Activated naive CD8-positive, alpha-beta T cell treated with anti-CD3 and anti-CD28 coated beads, Interleukin-2, amount 10 ng/mL, durations not matched to agents 7 days and 5 days (primary cell): ENCODE measurements at regions not wholly inside any gene's neighbourhood (a gene's known extent, or its start where the extent isn't known, plus 50 kb on each side); places are given as distances from the start of the nearest gene placed in this dataset.
"Not testable (repeated sequence)": the region's sequence is repeated elsewhere in the genome, so short reads cannot be mapped to it uniquely, and the experiment has no call there.

Experiments
- ATAC-seq: fragments of 150-1000 bp; cut with Tn5 transposase; one replicate; pipeline ENCODE4 v1.10.0; 2021; ENCODE audit warnings: low read depth, moderate library complexity
- POLR2A ChIA-PET: fragments of 350-600 bp; sonication (Branson Sonifier 250); formaldehyde crosslinking; loops from one replicate; lab custom pipeline; 2021; ENCODE audit warnings: antibody characterized with exemption; lab: Charles Lee
- DNase-seq: peaks from one replicate; pipeline ENCODE4 v3.0.0; 2021
- H3K27ac Mint-ChIP-seq: one replicate; pipeline ENCODE4 v1.8.0; 2022; ENCODE audit warnings: mild to moderate bottlenecking, mixed read lengths
- H3K27me3 Mint-ChIP-seq: one replicate; pipeline ENCODE4 v1.8.0; 2022; ENCODE audit warnings: mild to moderate bottlenecking, moderate library complexity, mixed read lengths
- H3K36me3 Mint-ChIP-seq: one replicate; pipeline ENCODE4 v1.8.0; 2021; ENCODE audit warnings: mild to moderate bottlenecking, mixed read lengths
- H3K4me1 Mint-ChIP-seq: one replicate; pipeline ENCODE4 v1.8.0; 2021; ENCODE audit warnings: mixed read lengths
- H3K4me3 Mint-ChIP-seq: one replicate; pipeline ENCODE4 v1.8.0; 2022; ENCODE audit warnings: mild to moderate bottlenecking, moderate library complexity, mixed read lengths
- H3K9me3 Mint-ChIP-seq: one replicate; pipeline ENCODE4 v1.8.0; 2021; ENCODE audit warnings: mixed read lengths

DNA sequence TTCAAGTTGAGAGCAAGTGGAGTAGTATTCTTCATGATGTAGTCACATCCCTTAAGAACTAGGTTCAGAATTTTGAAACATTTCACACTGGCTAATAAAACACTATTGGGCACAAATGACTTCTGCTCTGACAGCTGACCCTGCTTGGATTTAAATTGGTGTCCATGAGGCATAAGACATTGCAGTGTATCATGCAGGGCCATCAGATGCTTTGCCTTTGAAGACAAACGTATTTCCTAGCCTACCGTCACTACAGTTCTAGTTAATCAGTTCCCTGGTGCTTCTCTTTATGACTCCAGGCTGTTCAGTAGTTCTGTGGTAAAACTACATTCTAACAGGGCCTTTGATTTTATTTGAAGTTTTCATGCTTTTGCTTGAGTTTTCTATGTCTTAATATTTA lies 168.5 kb upstream of the ZNF804B start:
- H3K27ac Mint-ChIP-seq: no peak overlapping the region
- DNase-seq (no peak), ATAC-seq (no peak)
- H3K4me3 Mint-ChIP-seq: no peak overlapping the region
- H3K4me1 Mint-ChIP-seq: no peaks in the 10 kb centered on the region
- POLR2A ChIA-PET: no interaction called here
- no peaks in the 10 kb centered on the region for H3K36me3 Mint-ChIP-seq
- no peaks in the 10 kb centered on the region for H3K9me3 Mint-ChIP-seq
- no peaks in the 10 kb centered on the region for H3K27me3 Mint-ChIP-seq

GRCh38 chr7:88589927-88590326 lies 169.6 kb upstream of the ZNF804B start:
- Mint-ChIP-seq H3K36me3 (no peaks in the 10 kb centered on the region), H3K4me3 (no peak overlapping the region), H3K27me3 (no peaks in the 10 kb centered on the region), H3K4me1 (no peaks in the 10 kb centered on the region), H3K9me3 (no peaks in the 10 kb centered on the region), H3K27ac (no peak overlapping the region)
- ATAC-seq: no peak
- DNase-seq: no peak
- POLR2A ChIA-PET: no interaction called here

DNA sequence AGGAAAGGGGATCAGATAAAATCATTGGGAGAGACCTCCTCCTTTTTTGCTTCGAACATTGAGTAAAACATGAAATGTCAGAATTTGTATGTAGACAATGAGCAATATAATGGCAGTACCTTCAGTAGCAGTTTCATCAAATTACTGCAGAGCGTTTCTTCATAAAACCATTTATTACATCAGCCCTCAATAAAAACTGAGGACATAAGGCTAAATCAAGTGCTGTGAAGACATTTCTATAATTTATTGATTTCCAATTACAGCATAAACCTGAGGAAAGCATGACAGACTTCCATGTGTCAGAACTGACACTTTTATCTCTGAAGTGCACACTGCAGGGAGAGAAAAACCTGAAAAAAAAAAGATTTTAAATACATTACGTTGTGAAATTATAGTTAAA lies 172.6 kb upstream of the ZNF804B start:
- no peaks in the 10 kb centered on the region for H3K9me3 Mint-ChIP-seq
- no peak overlapping the region for H3K27ac Mint-ChIP-seq
- H3K4me1 Mint-ChIP-seq: no peaks in the 10 kb centered on the region
- no peak for ATAC-seq
- no peaks in the 10 kb centered on the region for H3K36me3 Mint-ChIP-seq
- POLR2A ChIA-PET: no interaction called here
- no peak overlapping the region for H3K4me3 Mint-ChIP-seq
- DNase-seq: no peak
- H3K27me3 Mint-ChIP-seq: no peaks in the 10 kb centered on the region

GRCh38 chr7:88586219-88586618 lies 173.3 kb upstream of the ZNF804B start:
- POLR2A ChIA-PET: no interaction called here
- no peaks in the 10 kb centered on the region for H3K4me1 Mint-ChIP-seq
- ATAC-seq (no peak), DNase-seq (no peak)
- no peak overlapping the region for H3K4me3 Mint-ChIP-seq
- H3K36me3 Mint-ChIP-seq: no peaks in the 10 kb centered on the region
- H3K9me3 Mint-ChIP-seq: no peaks in the 10 kb centered on the region
- no peaks in the 10 kb centered on the region for H3K27me3 Mint-ChIP-seq
- H3K27ac Mint-ChIP-seq: no peak overlapping the region

GRCh38 chr7:88576720-88577119 lies 182.8 kb upstream of the ZNF804B start:
- POLR2A ChIA-PET: no interaction called here
- no peak overlapping the region for H3K4me3 Mint-ChIP-seq

GRCh38 chr7:88566162-88566729 lies 193.3 kb upstream of the ZNF804B start:
- no peaks in the 10 kb centered on the region for H3K4me1 Mint-ChIP-seq
- no peaks in the 10 kb centered on the region for H3K36me3 Mint-ChIP-seq
- ATAC-seq (no peak), DNase-seq (no peak)
- H3K27me3 Mint-ChIP-seq: peaks cover 1% of the 10 kb centered on the region
- POLR2A ChIA-PET: no interaction called here
- no peaks in the 10 kb centered on the region for H3K9me3 Mint-ChIP-seq
- no peak overlapping the region for H3K27ac Mint-ChIP-seq
- H3K4me3 Mint-ChIP-seq: no peak overlapping the region

More at GRCh38 chr7:88576720-88577119, 182.8 kb upstream of the ZNF804B start:
- H3K4me1 Mint-ChIP-seq: no peaks in the 10 kb centered on the region
- H3K27me3 Mint-ChIP-seq: no peaks in the 10 kb centered on the region
- no peak overlapping the region for H3K27ac Mint-ChIP-seq
- no peak for DNase-seq
- H3K36me3 Mint-ChIP-seq: no peaks in the 10 kb centered on the region
- ATAC-seq: no peak
- H3K9me3 Mint-ChIP-seq: no peaks in the 10 kb centered on the region

- no peaks in the 10 kb centered on the region for H3K4me1 Mint-ChIP-seq
- no peaks in the 10 kb centered on the region for H3K9me3 Mint-ChIP-seq
- H3K4me3 Mint-ChIP-seq: no peak overlapping the region
- H3K36me3 Mint-ChIP-seq: no peaks in the 10 kb centered on the region
- no peak for DNase-seq
- H3K27ac Mint-ChIP-seq: no peak overlapping the region
- POLR2A ChIA-PET: no interaction called here
- peaks cover 1% of the 10 kb centered on the region for H3K27me3 Mint-ChIP-seq
- ATAC-seq: no peak
These were observed 194.1 kb upstream of the ZNF804B start for GRCh38 chr7:88565401-88565800.

- H3K9me3 Mint-ChIP-seq, H3K27me3 Mint-ChIP-seq, DNase-seq, H3K4me1 Mint-ChIP-seq, H3K27ac Mint-ChIP-seq, H3K36me3 Mint-ChIP-seq, H3K4me3 Mint-ChIP-seq, ATAC-seq, POLR2A ChIA-PET: not testable (repeated sequence)
These were observed 203.1 kb upstream of the ZNF804B start for GRCh38 chr7:88556441-88556840.

GRCh38 chr7:88554847-88555246 lies 204.7 kb upstream of the ZNF804B start:
- H3K9me3 Mint-ChIP-seq, H3K4me3 Mint-ChIP-seq, H3K4me1 Mint-ChIP-seq, POLR2A ChIA-PET, DNase-seq, H3K27ac Mint-ChIP-seq, H3K36me3 Mint-ChIP-seq, ATAC-seq, H3K27me3 Mint-ChIP-seq: not testable (repeated sequence)

DNA sequence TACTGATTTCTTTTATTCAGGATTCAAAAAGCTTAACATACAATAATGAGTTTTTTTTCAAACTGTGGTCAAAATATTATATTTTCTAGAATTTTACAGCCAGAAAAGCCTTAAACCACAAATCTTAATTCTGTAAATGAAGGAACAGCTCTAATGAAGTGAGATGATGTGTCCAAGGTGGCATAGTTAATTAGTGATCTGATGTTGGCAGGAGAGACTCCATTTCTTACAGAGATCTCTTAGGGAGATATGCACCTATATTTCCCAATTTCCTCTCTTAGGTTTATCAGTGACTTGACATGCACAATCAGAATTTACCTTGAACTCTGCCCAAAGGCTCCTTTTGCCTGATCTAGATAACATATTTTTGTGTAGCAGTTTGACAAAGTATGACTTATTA lies 211.1 kb upstream of the ZNF804B start:
- POLR2A ChIA-PET: no interaction called here
- Mint-ChIP-seq H3K27me3 (no peaks in the 10 kb centered on the region), H3K9me3 (peaks cover 3% of the 10 kb centered on the region), H3K4me1 (no peaks in the 10 kb centered on the region), H3K4me3 (no peak overlapping the region), H3K27ac (no peak overlapping the region), H3K36me3 (no peaks in the 10 kb centered on the region)
- ATAC-seq: no peak
- no peak for DNase-seq

GRCh38 chr7:88546808-88547207 lies 212.7 kb upstream of the ZNF804B start:
- ATAC-seq (no peak), DNase-seq (no peak)
- H3K27ac Mint-ChIP-seq: no peak overlapping the region
- no peaks in the 10 kb centered on the region for H3K27me3 Mint-ChIP-seq
- no peak overlapping the region for H3K4me3 Mint-ChIP-seq
- H3K9me3 Mint-ChIP-seq: peaks cover 7% of the 10 kb centered on the region
- H3K36me3 Mint-ChIP-seq: no peaks in the 10 kb centered on the region
- POLR2A ChIA-PET: no interaction called here
- H3K4me1 Mint-ChIP-seq: no peaks in the 10 kb centered on the region

DNA sequence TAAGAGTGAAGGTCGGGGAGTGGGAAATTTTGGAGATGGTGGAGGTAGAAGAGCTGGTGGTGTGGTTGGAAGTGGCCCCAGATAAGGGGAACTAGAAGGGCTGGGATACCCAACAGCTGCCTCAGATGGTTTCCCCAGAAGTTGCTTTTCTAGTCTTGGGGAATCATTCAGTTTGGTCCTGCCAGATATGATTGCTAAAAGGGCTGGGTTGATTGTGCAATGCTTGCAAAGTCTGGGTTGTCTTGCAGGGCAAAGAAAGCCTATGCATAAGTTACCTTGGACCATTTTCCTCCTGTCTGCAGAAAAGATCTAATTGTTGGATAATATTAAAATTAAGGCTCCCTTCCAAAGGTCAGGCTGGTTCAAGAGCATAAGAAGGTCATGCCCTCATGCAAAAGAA lies 213.8 kb upstream of the ZNF804B start:
- no peaks in the 10 kb centered on the region for H3K36me3 Mint-ChIP-seq
- H3K27me3 Mint-ChIP-seq: no peaks in the 10 kb centered on the region
- H3K4me1 Mint-ChIP-seq: no peaks in the 10 kb centered on the region
- POLR2A ChIA-PET: no interaction called here
- no peak for ATAC-seq
- no peak for DNase-seq
- H3K27ac Mint-ChIP-seq: no peak overlapping the region
- peaks cover 9% of the 10 kb centered on the region for H3K9me3 Mint-ChIP-seq
- H3K4me3 Mint-ChIP-seq: no peak overlapping the region

GRCh38 chr7:88540012-88540411 lies 219.5 kb upstream of the ZNF804B start:
- Mint-ChIP-seq H3K4me1 (no peaks in the 10 kb centered on the region), H3K27me3 (no peaks in the 10 kb centered on the region), H3K9me3 (peaks cover 5% of the 10 kb centered on the region), H3K27ac (no peak overlapping the region), H3K4me3 (no peak overlapping the region), H3K36me3 (no peaks in the 10 kb centered on the region)
- ATAC-seq (no peak), DNase-seq (no peak)
- POLR2A ChIA-PET: interaction anchor here (0.6 kb wide), 1 partner anchor 637 kb away, joined by 3 read pairs; no protein-coding TSS in a partner anchor

- DNase-seq (no peak), ATAC-seq (no peak)
- no peaks in the 10 kb centered on the region for H3K27me3 Mint-ChIP-seq
- H3K27ac Mint-ChIP-seq: no peak overlapping the region
- H3K4me3 Mint-ChIP-seq: no peak overlapping the region
- no peaks in the 10 kb centered on the region for H3K36me3 Mint-ChIP-seq
- POLR2A ChIA-PET: no interaction called here
- peaks cover 5% of the 10 kb centered on the region for H3K9me3 Mint-ChIP-seq
- no peaks in the 10 kb centered on the region for H3K4me1 Mint-ChIP-seq
These were observed 220.0 kb upstream of the ZNF804B start for GRCh38 chr7:88539518-88539917.

DNA sequence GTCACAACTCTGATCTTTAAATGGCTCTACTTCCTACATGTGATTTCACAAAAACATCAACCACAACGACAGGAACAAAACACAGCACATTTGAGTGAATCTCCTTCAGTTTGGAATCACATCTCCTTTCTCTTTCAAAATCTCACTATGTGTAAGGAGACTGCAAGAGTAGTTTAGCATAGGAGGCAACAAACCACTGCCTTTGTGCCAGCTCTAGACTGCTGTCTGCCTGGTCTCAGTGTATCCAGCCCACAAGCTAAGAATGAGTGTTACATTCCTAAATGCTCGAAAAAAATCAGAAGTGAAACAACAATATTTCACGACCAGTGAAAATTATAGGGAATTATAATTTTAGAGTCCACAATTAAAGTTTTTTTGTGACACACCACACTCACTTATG lies 217.0 kb upstream of the STEAP4 start:
- Mint-ChIP-seq H3K36me3 (no peaks in the 10 kb centered on the region), H3K27me3 (peaks cover 2% of the 10 kb centered on the region), H3K9me3 (no peaks in the 10 kb centered on the region), H3K4me1 (no peaks in the 10 kb centered on the region), H3K27ac (no peak overlapping the region), H3K4me3 (no peak overlapping the region)
- POLR2A ChIA-PET: no interaction called here
- DNase-seq (no peak), ATAC-seq (no peak)
